Ovary (tissue), 7 donors: ENCODE measurements at regions not wholly inside any gene's neighbourhood (a gene's known extent, or its start where the extent isn't known, plus 50 kb on each side); places are given as distances from the start of the nearest gene placed in this dataset.
"Not testable (repeated sequence)": the region's sequence is repeated elsewhere in the genome, so short reads cannot be mapped to it uniquely, and the experiment has no call there.

ENCODE experiments used
- DNase-seq, 5 donors: peaks; one replicate each; pipeline ENCODE4 v3.0.0-alpha.2; 2019 to 2020
- H3K27ac ChIP-seq, 2 donors: fragments of 200-600 bp; one replicate each; pipeline versions ENCODE4 v1.5.1 to v1.8.0; 2019 to 2022
- H3K27me3 ChIP-seq: fragments of 200-600 bp; one replicate; pipeline ENCODE4 v1.8.0; 2022
- H3K36me3 ChIP-seq: fragments of 200-600 bp; sonication (generic); one replicate; pipeline ENCODE4 v1.5.1; 2019
- H3K4me1 ChIP-seq: one replicate; pipeline ENCODE4 v1.8.1; 2013; ENCODE audit warnings: mild to moderate bottlenecking, moderate library complexity; ENCODE audit not compliant: insufficient read depth
- H3K4me3 ChIP-seq: fragments of 200-600 bp; sonication (generic); one replicate; pipeline ENCODE4 v1.5.1; 2017
- H3K9me3 ChIP-seq, 2 donors: fragments of 200-600 bp in 1 of 2; sonication (generic) in 1 of 2; one replicate each; pipeline versions ENCODE4 v1.5.1 to v1.8.1; 2013 to 2019; ENCODE audit warnings: mild to moderate bottlenecking in 1 of 2, moderate library complexity in 1 of 2
- EP300 ChIP-seq: sonication (generic); formaldehyde crosslinking; IDR thresholded peaks from one replicate; pipeline ENCODE4 v1.6.1; 2017; ENCODE audit warnings: antibody characterized with exemption
- POLR2A ChIP-seq: fragments of 450-650 bp; IDR thresholded peaks from one replicate; pipeline ENCODE4 v1.6.1; 2017; ENCODE audit warnings: antibody characterized with exemption, mild to moderate bottlenecking, moderate library complexity
- WGBS, 3 donors: extraction: QIAGEN DNeasy Blood & Tissue Kit in 1 of 3; methylation state at CpG; one replicate each; pipeline versions ENCODE4 v1.1.5 to v1.1.7; 2013 to 2017; 5-methylcytosine and 5-hydroxymethylcytosine counted together
- intact Hi-C, 4 donors: fragments of 100-400 bp; cut with DNase I; formaldehyde crosslinking; loops; one replicate each; pipeline versions ENCODE4 v1.11.0 to v1.15.1; 2022 to 2023
- TF ChIP-seq, protein P1 (sequence below), 3 donors: fragments of 450-650 bp in 2 of 3; fragments of 200-600 bp in 1 of 3; IDR thresholded peaks; one replicate each; pipeline versions ENCODE4 v1.5.1 to v1.8.0; 2016 to 2022; ENCODE audit warnings: antibody characterized with exemption in 3 of 3, mild to moderate bottlenecking in 1 of 3
- donor health status: DM: no; HTN: no; CAD: no; lungs with moderate emphysema.
- donor health status: DM: no; HTN: no; CAD: no.
- donor health status: Bipolar disorder and iron deficiency.
- donor health status: DM: no; HTN: no; CAD: no.
- donor health status: DM: yes; HTN: yes; CAD: no.

DNA sequence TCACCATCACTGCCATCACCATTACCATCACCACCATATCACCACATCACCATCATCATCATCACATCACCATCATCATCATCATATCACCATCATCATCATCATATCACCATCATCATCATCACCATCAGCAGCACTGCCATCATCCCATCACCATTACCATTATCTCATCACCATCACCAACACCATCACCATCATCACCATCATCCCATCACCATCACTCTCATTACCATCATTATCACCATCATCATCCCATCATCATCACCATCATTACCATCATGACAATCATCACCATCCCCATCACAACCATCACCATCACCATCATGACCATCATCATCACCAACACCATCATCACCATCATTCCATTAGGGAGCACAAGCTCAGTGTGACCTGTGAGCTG, 318.0 kb downstream of the ADGRD1 start:
- no peaks in the 10 kb centered on the region for H3K9me3 ChIP-seq
- no peak overlapping the region for H3K4me3 ChIP-seq
- DNase-seq, result no peak
- intact Hi-C loops, result no loop called here
- H3K36me3 ChIP-seq, result no peaks in the 10 kb centered on the region
- no peak for TF ChIP-seq POLR2A
- no peak for TF ChIP-seq EP300
- TF ChIP-seq, protein P1, sequence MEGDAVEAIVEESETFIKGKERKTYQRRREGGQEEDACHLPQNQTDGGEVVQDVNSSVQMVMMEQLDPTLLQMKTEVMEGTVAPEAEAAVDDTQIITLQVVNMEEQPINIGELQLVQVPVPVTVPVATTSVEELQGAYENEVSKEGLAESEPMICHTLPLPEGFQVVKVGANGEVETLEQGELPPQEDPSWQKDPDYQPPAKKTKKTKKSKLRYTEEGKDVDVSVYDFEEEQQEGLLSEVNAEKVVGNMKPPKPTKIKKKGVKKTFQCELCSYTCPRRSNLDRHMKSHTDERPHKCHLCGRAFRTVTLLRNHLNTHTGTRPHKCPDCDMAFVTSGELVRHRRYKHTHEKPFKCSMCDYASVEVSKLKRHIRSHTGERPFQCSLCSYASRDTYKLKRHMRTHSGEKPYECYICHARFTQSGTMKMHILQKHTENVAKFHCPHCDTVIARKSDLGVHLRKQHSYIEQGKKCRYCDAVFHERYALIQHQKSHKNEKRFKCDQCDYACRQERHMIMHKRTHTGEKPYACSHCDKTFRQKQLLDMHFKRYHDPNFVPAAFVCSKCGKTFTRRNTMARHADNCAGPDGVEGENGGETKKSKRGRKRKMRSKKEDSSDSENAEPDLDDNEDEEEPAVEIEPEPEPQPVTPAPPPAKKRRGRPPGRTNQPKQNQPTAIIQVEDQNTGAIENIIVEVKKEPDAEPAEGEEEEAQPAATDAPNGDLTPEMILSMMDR (IDR thresholded peaks at IDR 0.05), result no peak
- H3K4me1 ChIP-seq, result no peaks in the 10 kb centered on the region
- H3K27ac ChIP-seq, result no peak overlapping the region
- no peaks in the 10 kb centered on the region for H3K27me3 ChIP-seq

DNA sequence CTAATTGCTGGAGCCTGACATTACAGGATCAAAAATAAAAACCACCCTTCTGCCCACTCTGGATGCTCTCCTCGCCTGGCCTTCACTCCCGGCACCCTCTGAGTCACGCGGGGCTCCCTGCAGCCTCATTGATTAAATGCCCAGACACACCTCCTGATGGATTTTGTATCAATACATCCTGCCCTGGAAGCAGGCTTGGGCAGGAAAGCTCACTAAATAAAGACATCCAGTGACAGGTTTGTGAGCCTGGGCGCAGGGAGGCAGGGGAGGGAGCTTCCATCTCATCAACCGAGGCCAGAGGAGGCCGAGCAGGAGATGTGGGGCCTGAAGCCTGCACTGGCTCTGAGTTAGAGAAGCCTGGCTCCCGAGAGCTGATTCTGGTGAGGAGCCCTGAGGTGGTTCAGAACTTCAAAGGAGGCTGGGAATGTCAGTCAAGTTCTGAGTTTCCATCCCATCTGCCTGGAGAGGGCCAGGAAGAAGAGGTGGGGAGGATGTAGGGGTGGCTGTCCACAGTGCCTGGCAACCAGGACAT, 318.6 kb downstream of the ADGRD1 start:
- H3K4me1 ChIP-seq, H3K36me3 ChIP-seq, H3K27me3 ChIP-seq, H3K4me3 ChIP-seq, H3K9me3 ChIP-seq, intact Hi-C loops, DNase-seq, H3K27ac ChIP-seq: not testable (repeated sequence)
- WGBS, 3 donors, result 87 to 96% (median 88%) methylated on average over 8 of the region's 8 CpGs

DNA sequence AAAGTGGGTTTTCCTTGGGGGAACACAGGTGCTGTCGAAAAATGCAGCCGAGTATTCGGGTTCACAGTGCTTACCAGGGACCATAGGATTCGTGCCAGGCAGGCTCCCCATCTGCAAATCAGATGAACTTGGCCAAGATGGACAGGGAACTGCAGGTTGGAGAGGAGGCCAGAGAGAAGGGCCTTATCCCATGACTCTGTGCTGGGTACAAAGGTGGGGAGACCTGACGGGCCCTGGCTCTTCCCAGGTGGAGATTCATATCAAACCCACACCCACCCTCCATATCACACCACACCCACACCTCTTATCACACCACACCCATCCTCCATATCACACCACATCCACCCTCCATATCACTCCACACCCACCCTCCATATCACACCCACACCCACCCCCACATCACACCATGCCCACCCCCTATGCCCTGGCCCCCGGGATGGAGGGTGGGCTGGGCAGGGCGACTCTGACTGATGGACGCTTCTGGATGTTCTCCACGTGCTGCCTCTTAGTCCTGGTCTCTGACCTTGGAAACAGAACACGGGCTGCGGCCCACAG, 319.7 kb downstream of the ADGRD1 start:
- H3K9me3 ChIP-seq, result no peaks in the 10 kb centered on the region
- H3K36me3 ChIP-seq, result no peaks in the 10 kb centered on the region
- no peaks in the 10 kb centered on the region for H3K27me3 ChIP-seq
- no peak for DNase-seq
- TF ChIP-seq, protein P1 (IDR thresholded peaks at IDR 0.05), result no peak
- 64 to 82% (median 69%) methylated on average over 11 of the region's 11 CpGs for WGBS, 3 donors
- H3K4me3 ChIP-seq, result no peak overlapping the region
- H3K4me1 ChIP-seq, result no peaks in the 10 kb centered on the region
- intact Hi-C loops, result no loop called here
- no peak overlapping the region for H3K27ac ChIP-seq

DNA sequence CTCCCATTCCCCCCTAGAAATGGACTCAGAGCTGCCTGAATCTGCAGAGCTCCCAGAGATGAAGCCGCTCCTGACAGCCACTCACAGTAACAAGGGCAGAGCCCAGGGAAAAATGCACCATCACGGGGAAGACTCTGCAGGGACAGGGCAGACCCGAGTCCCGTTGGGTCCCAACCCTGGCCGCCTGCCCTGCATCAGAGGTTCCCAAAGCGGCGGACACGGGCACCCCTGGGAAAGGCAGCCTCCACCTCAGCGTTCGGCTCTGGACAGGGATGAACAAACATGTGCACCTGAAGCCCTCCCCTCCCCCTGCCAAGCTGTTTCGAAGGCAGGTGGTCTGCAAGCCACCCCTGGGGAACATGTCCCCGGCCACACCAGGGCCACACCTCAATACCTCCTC, 320.4 kb downstream of the ADGRD1 start:
- TF ChIP-seq POLR2A (no peak), EP300 (no peak)
- TF ChIP-seq, protein P1 (IDR thresholded peaks at IDR 0.05), result no peak
- H3K9me3 ChIP-seq, result no peaks in the 10 kb centered on the region
- H3K36me3 ChIP-seq, result no peaks in the 10 kb centered on the region
- no peaks in the 10 kb centered on the region for H3K27me3 ChIP-seq
- 68 to 97% (median 86%) methylated on average over 12 of the region's 12 CpGs for WGBS, 3 donors
- H3K27ac ChIP-seq, result no peak overlapping the region
- H3K4me3 ChIP-seq, result no peak overlapping the region
- DNase-seq, result no peak
- intact Hi-C loops, result no loop called here
- H3K4me1 ChIP-seq, result no peaks in the 10 kb centered on the region

DNA sequence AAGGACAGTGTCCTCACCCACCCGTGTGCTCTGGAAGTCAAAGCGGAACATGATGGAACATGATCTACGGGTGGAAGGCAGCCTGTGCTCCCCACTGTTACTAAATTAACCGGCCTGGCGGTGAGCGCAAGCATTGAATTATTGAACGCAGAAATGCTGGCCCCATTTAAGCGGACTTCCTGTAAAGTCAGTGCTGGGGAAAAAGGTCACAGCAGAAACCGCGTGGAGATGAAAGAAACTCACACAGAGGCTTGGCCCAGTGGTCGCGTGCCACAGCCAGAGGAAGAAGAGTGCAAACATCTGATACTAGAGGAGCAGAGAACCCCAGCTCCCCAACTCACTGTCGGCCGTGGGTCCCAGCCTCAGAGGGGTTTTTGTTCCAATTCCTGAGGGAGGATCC, 321.2 kb downstream of the ADGRD1 start:
- Histone ChIP-seq H3K4me3 (no peak overlapping the region), H3K36me3 (no peaks in the 10 kb centered on the region), H3K4me1 (no peaks in the 10 kb centered on the region), H3K27ac (no peak overlapping the region), H3K9me3 (no peaks in the 10 kb centered on the region), H3K27me3 (no peaks in the 10 kb centered on the region)
- DNase-seq, result no peak
- intact Hi-C loops, result no loop called here
- 64 to 76% (median 67%) methylated on average over 14 of the region's 14 CpGs for WGBS, 3 donors
- TF ChIP-seq, protein P1 (IDR thresholded peaks at IDR 0.05), result no peak
- TF ChIP-seq EP300 (no peak), POLR2A (no peak)
